ENCODE measurements at regions not wholly inside any gene's neighbourhood (a gene's known extent, or its start where the extent isn't known, plus 50 kb on each side); places are given as distances from the start of the nearest gene placed in this dataset.
A peak's percentile ranks its signal among the peaks of the same experiment; 100 is the strongest.

- no peak for TF ChIP-seq YY1 (IDR thresholded peaks at IDR 0.05; ENCODE audit: extremely low read depth, insufficient replicate concordance, low read depth, low read length)
Measured at GRCh38 chr20:4516876-4517275, 169.4 kb upstream of the PRNP start (continued).

GRCh38 chr20:4513720-4514119 is 172.5 kb upstream of the PRNP start:
- intact Hi-C loops (cut with micrococcal nuclease): no loop called here
- no peak for TF ChIP-seq ZBTB33 (IDR thresholded peaks at IDR 0.05; ENCODE audit: extremely low read depth, insufficient replicate concordance, low read length)
- TF ChIP-seq CEBPB (IDR thresholded peaks at IDR 0.05; ENCODE audit: low read depth): 0 out of 2 replicates have a peak, but pooled peaks have one; percentile 14
- TF ChIP-seq SRF (IDR thresholded peaks at IDR 0.05; ENCODE audit: low read depth): peak; percentile 69
- 0 out of 2 replicates have a peak, but pooled peaks have one; percentile 30 for TF ChIP-seq MAX (IDR thresholded peaks at IDR 0.05)
- TF ChIP-seq EGR1 (IDR thresholded peaks at IDR 0.05; ENCODE audit: low read depth): no peak
- TF ChIP-seq TCF7L2 (IDR thresholded peaks at IDR 0.05; ENCODE audit: borderline replicate concordance, extremely low read depth, insufficient read depth, insufficient read length): peak; percentile 73
- peak; percentile 44; the same call in 1 of the 2 replicates for TF ChIP-seq SIN3A (IDR thresholded peaks at IDR 0.05; ENCODE audit: low read depth)
- peak; percentile 89 for TF ChIP-seq FOSL1 (IDR thresholded peaks at IDR 0.05; ENCODE audit: low read depth)
- TF ChIP-seq CBX3 (IDR thresholded peaks at IDR 0.05; ENCODE audit: low read depth): peak; percentile 86
- peak; percentile 85 for TF ChIP-seq JUND (IDR thresholded peaks at IDR 0.05)
- no peak for TF ChIP-seq YY1 (IDR thresholded peaks at IDR 0.05; ENCODE audit: extremely low read depth, insufficient replicate concordance, low read depth, low read length)
- no peak for TF ChIP-seq POLR2A (IDR thresholded peaks at IDR 0.05; ENCODE audit: borderline replicate concordance, extremely low read depth, insufficient read depth, insufficient read length)
- TF ChIP-seq ZNF274 (IDR thresholded peaks at IDR 0.05; ENCODE audit: low read depth, low read length): no peak
- peak; percentile 43; the same call in 1 of the 2 replicates for TF ChIP-seq POLR2AphosphoS5 (IDR thresholded peaks at IDR 0.05; ENCODE audit: low read depth, low read length)
- no peak; the same call in 1 of the 2 replicates for TF ChIP-seq ATF3 (IDR thresholded peaks at IDR 0.05)
- TF ChIP-seq SP1 (IDR thresholded peaks at IDR 0.05; ENCODE audit: low read depth): peak; percentile 77
- TF ChIP-seq RAD21 (IDR thresholded peaks at IDR 0.05; ENCODE audit: low read depth): 0 out of 2 replicates have a peak, but pooled peaks have one; percentile 10
- Histone ChIP-seq H4K20me1 (ENCODE audit: insufficient read depth) (no peaks in the 10 kb centered on the region), H3K9ac (ENCODE audit: low read length) (peak overlapping the region; percentile 17), H3K79me2 (ENCODE audit: insufficient read depth, low read length) (no peaks in the 10 kb centered on the region), H3K4me1 (ENCODE audit: control insufficient read depth in 1 of 2, insufficient read depth in 2 of 2, low read length in 2 of 2) (peaks cover 30 to 54% of the 10 kb centered on the region in 2 experiments), H2AFZ (ENCODE audit: low read depth, low read length, poor library complexity, severe bottlenecking) (no peak overlapping the region), H3K27me3 (ENCODE audit: insufficient read depth, low read length) (peaks cover 11% of the 10 kb centered on the region; the same call in 1 of the 2 replicates), H3K4me3 (replicated peaks in 1 of 2; ENCODE audit: low read depth in 1 of 2, low read length in 2 of 2) (peak overlapping the region in 1 of 2 experiments; percentile 30; a peak in 2 of 4 replicates), H3K36me3 (ENCODE audit: control insufficient read depth in 1 of 2, insufficient read depth in 2 of 2, low read length in 2 of 2) (no peaks in the 10 kb centered on the region), H3K4me2 (ENCODE audit: low read length) (peak overlapping the region; percentile 80), H3K9me3 (ENCODE audit: control insufficient read depth in 1 of 2, insufficient read depth in 1 of 2, low read depth in 1 of 2, low read length in 2 of 2) (peaks cover 0 to 6% of the 10 kb centered on the region in 2 experiments; a peak in 1 of 4 replicates), H3K9me2 (ENCODE audit: insufficient read depth) (no peaks in the 10 kb centered on the region), H3K27ac (ENCODE audit: low read depth, low read length) (peak overlapping the region; percentile 55; the same call in 1 of the 2 replicates)
- ChIA-PET POLR2A (no interaction called here), CTCF (interaction anchor here (1.5 kb wide), 1 partner anchor 224 kb away, joined by 4 read pairs; no protein-coding TSS in a partner anchor), RAD21 (ENCODE audit: low non-redundant PET in 1 of 2, low total read pairs in 2 of 2, uncharacterized antibody in 2 of 2, unreplicated experiment in 2 of 2) (no interaction called here)
- DNase-seq (ENCODE audit: low read depth, low spot score) (peak; percentile 77), ATAC-seq (peak; percentile 60)
- no TSS peak for BruUV-seq (replicated peaks)
